ENCODE measurements at regions not wholly inside any gene's neighbourhood (a gene's known extent, or its start where the extent isn't known, plus 50 kb on each side); places are given as distances from the start of the nearest gene placed in this dataset.

DNA sequence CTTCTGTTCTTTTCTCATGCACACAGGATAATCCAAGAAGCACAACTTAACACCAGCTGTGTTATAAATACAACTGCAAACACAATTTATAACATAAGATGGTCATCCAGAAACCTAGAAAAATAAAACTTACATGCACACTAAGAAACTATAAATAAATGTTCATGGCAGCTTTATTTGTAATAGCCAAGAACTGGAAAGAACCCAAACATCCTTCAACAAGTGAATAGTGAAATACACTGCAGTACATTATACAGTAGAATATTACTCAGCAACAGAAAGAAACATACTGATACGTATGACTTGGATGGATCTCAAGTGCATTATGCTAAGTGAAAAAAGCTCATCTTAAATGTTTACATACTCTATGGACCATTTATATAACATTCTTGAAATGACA lies 132.7 kb downstream of the SPTSSA start:
- Histone ChIP-seq H4K20me1 (ENCODE audit: insufficient read depth) (no peaks in the 10 kb centered on the region), H3K79me2 (replicated peaks; ENCODE audit: insufficient read depth, low read length) (no peaks in the 10 kb centered on the region), H3K4me2 (ENCODE audit: low read length) (no peak overlapping the region), H2AFZ (ENCODE audit: low read depth, low read length) (no peak overlapping the region), H3K4me3 (ENCODE audit: low read length) (no peak overlapping the region), H3K27me3 (ENCODE audit: insufficient read depth, low read depth, low read length) (no peaks in the 10 kb centered on the region), H3K9me3 (ENCODE audit: low read length) (no peaks in the 10 kb centered on the region), H3K9me2 (ENCODE audit: insufficient read depth, low read length) (no peaks in the 10 kb centered on the region), H3K36me3 (ENCODE audit: insufficient read depth, low read length) (no peaks in the 10 kb centered on the region), H3F3A (ENCODE audit: insufficient read depth, low read length, poor library complexity, severe bottlenecking) (no peaks in the 10 kb centered on the region), H3K27ac (ENCODE audit: low read length) (no peak overlapping the region), H3K9ac (ENCODE audit: low read length) (no peak overlapping the region)
- TF ChIP-seq, protein P1, sequence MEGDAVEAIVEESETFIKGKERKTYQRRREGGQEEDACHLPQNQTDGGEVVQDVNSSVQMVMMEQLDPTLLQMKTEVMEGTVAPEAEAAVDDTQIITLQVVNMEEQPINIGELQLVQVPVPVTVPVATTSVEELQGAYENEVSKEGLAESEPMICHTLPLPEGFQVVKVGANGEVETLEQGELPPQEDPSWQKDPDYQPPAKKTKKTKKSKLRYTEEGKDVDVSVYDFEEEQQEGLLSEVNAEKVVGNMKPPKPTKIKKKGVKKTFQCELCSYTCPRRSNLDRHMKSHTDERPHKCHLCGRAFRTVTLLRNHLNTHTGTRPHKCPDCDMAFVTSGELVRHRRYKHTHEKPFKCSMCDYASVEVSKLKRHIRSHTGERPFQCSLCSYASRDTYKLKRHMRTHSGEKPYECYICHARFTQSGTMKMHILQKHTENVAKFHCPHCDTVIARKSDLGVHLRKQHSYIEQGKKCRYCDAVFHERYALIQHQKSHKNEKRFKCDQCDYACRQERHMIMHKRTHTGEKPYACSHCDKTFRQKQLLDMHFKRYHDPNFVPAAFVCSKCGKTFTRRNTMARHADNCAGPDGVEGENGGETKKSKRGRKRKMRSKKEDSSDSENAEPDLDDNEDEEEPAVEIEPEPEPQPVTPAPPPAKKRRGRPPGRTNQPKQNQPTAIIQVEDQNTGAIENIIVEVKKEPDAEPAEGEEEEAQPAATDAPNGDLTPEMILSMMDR (IDR thresholded peaks at IDR 0.05; ENCODE audit: poor library complexity, severe bottlenecking) = no peak
- TF ChIP-seq RAD21 (conservative IDR thresholded peaks at IDR 0.05) (no peak), SMC3 (conservative IDR thresholded peaks at IDR 0.05; ENCODE audit: poor library complexity) (no peak), EZH2 (IDR thresholded peaks at IDR 0.05; ENCODE audit: borderline replicate concordance, insufficient read depth, low read length, poor library complexity, severe bottlenecking) (no peak), MXI1 (conservative IDR thresholded peaks at IDR 0.05; ENCODE audit: poor library complexity, severe bottlenecking) (no peak), POLR2AphosphoS5 (IDR thresholded peaks at IDR 0.05) (no peak), TAF1 (IDR thresholded peaks at IDR 0.05; ENCODE audit: low read depth) (no peak), EP300 (conservative IDR thresholded peaks at IDR 0.05; ENCODE audit: poor library complexity, severe bottlenecking) (no peak)
- TF ChIP-seq, protein P2, sequence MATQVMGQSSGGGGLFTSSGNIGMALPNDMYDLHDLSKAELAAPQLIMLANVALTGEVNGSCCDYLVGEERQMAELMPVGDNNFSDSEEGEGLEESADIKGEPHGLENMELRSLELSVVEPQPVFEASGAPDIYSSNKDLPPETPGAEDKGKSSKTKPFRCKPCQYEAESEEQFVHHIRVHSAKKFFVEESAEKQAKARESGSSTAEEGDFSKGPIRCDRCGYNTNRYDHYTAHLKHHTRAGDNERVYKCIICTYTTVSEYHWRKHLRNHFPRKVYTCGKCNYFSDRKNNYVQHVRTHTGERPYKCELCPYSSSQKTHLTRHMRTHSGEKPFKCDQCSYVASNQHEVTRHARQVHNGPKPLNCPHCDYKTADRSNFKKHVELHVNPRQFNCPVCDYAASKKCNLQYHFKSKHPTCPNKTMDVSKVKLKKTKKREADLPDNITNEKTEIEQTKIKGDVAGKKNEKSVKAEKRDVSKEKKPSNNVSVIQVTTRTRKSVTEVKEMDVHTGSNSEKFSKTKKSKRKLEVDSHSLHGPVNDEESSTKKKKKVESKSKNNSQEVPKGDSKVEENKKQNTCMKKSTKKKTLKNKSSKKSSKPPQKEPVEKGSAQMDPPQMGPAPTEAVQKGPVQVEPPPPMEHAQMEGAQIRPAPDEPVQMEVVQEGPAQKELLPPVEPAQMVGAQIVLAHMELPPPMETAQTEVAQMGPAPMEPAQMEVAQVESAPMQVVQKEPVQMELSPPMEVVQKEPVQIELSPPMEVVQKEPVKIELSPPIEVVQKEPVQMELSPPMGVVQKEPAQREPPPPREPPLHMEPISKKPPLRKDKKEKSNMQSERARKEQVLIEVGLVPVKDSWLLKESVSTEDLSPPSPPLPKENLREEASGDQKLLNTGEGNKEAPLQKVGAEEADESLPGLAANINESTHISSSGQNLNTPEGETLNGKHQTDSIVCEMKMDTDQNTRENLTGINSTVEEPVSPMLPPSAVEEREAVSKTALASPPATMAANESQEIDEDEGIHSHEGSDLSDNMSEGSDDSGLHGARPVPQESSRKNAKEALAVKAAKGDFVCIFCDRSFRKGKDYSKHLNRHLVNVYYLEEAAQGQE (IDR thresholded peaks at IDR 0.05; ENCODE audit: borderline replicate concordance) = no peak

DNA sequence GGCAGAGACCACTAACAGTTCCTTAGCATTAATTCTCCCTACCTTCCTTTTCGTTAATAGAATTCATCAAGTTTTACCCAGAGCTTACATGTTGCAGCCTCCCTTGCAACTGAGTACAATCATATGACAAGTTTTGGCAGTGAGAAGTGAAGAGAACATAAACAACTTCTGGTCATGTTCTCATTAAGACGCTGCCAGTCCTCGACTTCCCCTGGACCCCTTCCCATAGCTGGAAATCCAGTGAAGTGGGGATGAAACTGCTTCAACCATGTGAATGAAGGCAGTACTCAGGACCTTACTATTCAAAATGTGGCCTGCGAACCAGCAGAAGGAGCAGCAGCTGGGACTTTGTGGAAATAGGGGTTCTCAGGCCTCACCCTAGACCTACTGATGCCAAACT lies 133.9 kb downstream of the SPTSSA start:
- H2AFZ ChIP-seq (ENCODE audit: low read depth, low read length) = no peak overlapping the region
- H3K9me3 ChIP-seq (ENCODE audit: low read length) = no peaks in the 10 kb centered on the region
- TF ChIP-seq EZH2 (IDR thresholded peaks at IDR 0.05; ENCODE audit: borderline replicate concordance, insufficient read depth, low read length, poor library complexity, severe bottlenecking) (no peak), POLR2AphosphoS5 (IDR thresholded peaks at IDR 0.05) (no peak), RAD21 (conservative IDR thresholded peaks at IDR 0.05) (no peak), TAF1 (IDR thresholded peaks at IDR 0.05; ENCODE audit: low read depth) (no peak), SMC3 (conservative IDR thresholded peaks at IDR 0.05; ENCODE audit: poor library complexity) (no peak), EP300 (conservative IDR thresholded peaks at IDR 0.05; ENCODE audit: poor library complexity, severe bottlenecking) (no peak), MXI1 (conservative IDR thresholded peaks at IDR 0.05; ENCODE audit: poor library complexity, severe bottlenecking) (no peak)
- TF ChIP-seq, protein P2 (IDR thresholded peaks at IDR 0.05; ENCODE audit: borderline replicate concordance) = no peak
- TF ChIP-seq, protein P1 (IDR thresholded peaks at IDR 0.05; ENCODE audit: poor library complexity, severe bottlenecking) = no peak

More for the DNA sequence above, 133.9 kb downstream of the SPTSSA start:
- Histone ChIP-seq H3K4me3 (ENCODE audit: low read length) (no peak overlapping the region), H3K9me2 (ENCODE audit: insufficient read depth, low read length) (no peaks in the 10 kb centered on the region), H3F3A (ENCODE audit: insufficient read depth, low read length, poor library complexity, severe bottlenecking) (no peaks in the 10 kb centered on the region), H3K27ac (ENCODE audit: low read length) (no peak overlapping the region), H4K20me1 (ENCODE audit: insufficient read depth) (no peaks in the 10 kb centered on the region), H3K27me3 (ENCODE audit: insufficient read depth, low read depth, low read length) (no peaks in the 10 kb centered on the region), H3K79me2 (replicated peaks; ENCODE audit: insufficient read depth, low read length) (no peaks in the 10 kb centered on the region), H3K9ac (ENCODE audit: low read length) (no peak overlapping the region), H3K36me3 (ENCODE audit: insufficient read depth, low read length) (no peaks in the 10 kb centered on the region), H3K4me2 (ENCODE audit: low read length) (no peak overlapping the region)
